ENCODE measurements at regions not wholly inside any gene's neighbourhood (a gene's known extent, or its start where the extent isn't known, plus 50 kb on each side); places are given as distances from the start of the nearest gene placed in this dataset. TPM values are rescaled to one million over a fixed set of nuclear protein-coding genes. Genes with fewer than 3 reads are reported as not detected.

- no peaks in the 10 kb centered on the region for H3K27me3 ChIP-seq
- no peaks in the 10 kb centered on the region for H3K4me1 ChIP-seq
- no peaks in the 10 kb centered on the region for H3K36me3 ChIP-seq
- TF ChIP-seq POLR2A (IDR thresholded peaks at IDR 0.05) (no peak), POLR2AphosphoS5 (IDR thresholded peaks at IDR 0.05; ENCODE audit: insufficient read depth in 1 of 2, low read depth in 1 of 2) (no peak), CTCF (IDR thresholded peaks at IDR 0.05) (no peak)
- intact Hi-C loops (cut with DNase I) = no loop called here
- no peak overlapping the region for H3K27ac ChIP-seq
- H3K4me3 ChIP-seq = no peak overlapping the region
- DNase-seq (ENCODE audit: extremely low spot score in 2 of 2) = no peak
- no peaks in the 10 kb centered on the region for H3K9me3 ChIP-seq
These were observed 53.4 kb upstream of the KLF12 start for GRCh38 chr13:74187564-74187963.

- no peak for DNase-seq (ENCODE audit: extremely low spot score in 2 of 2)
- TF ChIP-seq POLR2A (IDR thresholded peaks at IDR 0.05) = no peak
- TF ChIP-seq CTCF (IDR thresholded peaks at IDR 0.05) = no peak
- no peak for TF ChIP-seq POLR2AphosphoS5 (IDR thresholded peaks at IDR 0.05; ENCODE audit: insufficient read depth in 1 of 2, low read depth in 1 of 2)
These were observed 50.1 kb upstream of the KLF12 start for GRCh38 chr13:74184283-74184682.

More at GRCh38 chr13:74184283-74184682, 50.1 kb upstream of the KLF12 start:
- Histone ChIP-seq H3K9me3 (no peaks in the 10 kb centered on the region), H3K4me1 (no peaks in the 10 kb centered on the region), H3K4me3 (no peak overlapping the region), H3K27me3 (no peaks in the 10 kb centered on the region), H3K36me3 (no peaks in the 10 kb centered on the region), H3K27ac (no peak overlapping the region)
- intact Hi-C loops (cut with DNase I) = no loop called here

Small RNA genes lying in the stretch of these regions (small RNA-seq; reads per million reads assigned to genes)
- gene RNU6-38P = not detected
- not detected for gene RNY1P5
